Small intestine (tissue), 7 donors: ENCODE measurements at regions not wholly inside any gene's neighbourhood (a gene's known extent, or its start where the extent isn't known, plus 50 kb on each side); places are given as distances from the start of the nearest gene placed in this dataset.
"Not testable (repeated sequence)": the region's sequence is repeated elsewhere in the genome, so short reads cannot be mapped to it uniquely, and the experiment has no call there.

ENCODE experiments used
- DNase-seq, 2 donors: peaks; one replicate each; pipeline versions ENCODE4 v3.0.0 to v3.0.0-alpha.2; 2013
- FAIRE-seq: peaks from 2 replicates; lab custom pipeline; 2012; peaks lifted over from hg19 to GRCh38; lab: Jason Lieb, UNC
- H3K27ac ChIP-seq, 3 donors: one replicate each; pipeline ENCODE4 v1.5.1; 2013; ENCODE audit warnings: low read length in 2 of 3, mild to moderate bottlenecking in 2 of 3, control low read depth in 1 of 3, inconsistent platforms in 1 of 3, low read depth in 1 of 3, moderate library complexity in 1 of 3
- H3K27me3 ChIP-seq, 3 donors: one replicate each; pipeline ENCODE4 v1.6.1; 2013; ENCODE audit warnings: low read length in 3 of 3, inconsistent platforms in 1 of 3; ENCODE audit not compliant: control insufficient read depth in 3 of 3, insufficient read depth in 3 of 3
- H3K36me3 ChIP-seq, 3 donors: one replicate each; pipeline ENCODE4 v1.6.1; 2013; ENCODE audit warnings: low read length in 3 of 3, inconsistent platforms in 1 of 3, low read depth in 1 of 3, mild to moderate bottlenecking in 1 of 3, moderate library complexity in 1 of 3; ENCODE audit not compliant: control insufficient read depth in 3 of 3, insufficient read depth in 2 of 3
- H3K4me1 ChIP-seq, 3 donors: one replicate each; pipeline ENCODE4 v1.6.1; 2013; ENCODE audit warnings: low read length in 2 of 3, inconsistent platforms in 1 of 3, low read depth in 1 of 3, mild to moderate bottlenecking in 1 of 3, moderate library complexity in 1 of 3; ENCODE audit not compliant: control insufficient read depth in 3 of 3, insufficient read depth in 2 of 3
- H3K4me3 ChIP-seq, 3 donors: one replicate each; pipeline ENCODE4 v1.5.1; 2013; ENCODE audit warnings: low read length in 3 of 3, control low read depth in 1 of 3, inconsistent platforms in 1 of 3, low read depth in 1 of 3, mild to moderate bottlenecking in 1 of 3, moderate library complexity in 1 of 3
- H3K9me3 ChIP-seq, 2 donors: one replicate each; pipeline ENCODE4 v1.6.1; 2013; ENCODE audit warnings: low read depth in 1 of 2, low read length in 1 of 2; ENCODE audit not compliant: control insufficient read depth in 2 of 2, insufficient read depth in 1 of 2
- WGBS, 3 donors: extraction: QIAGEN DNeasy Blood & Tissue Kit; methylation state at CpG; one replicate each; pipeline ENCODE4 v1.1.7; 2013; 5-methylcytosine and 5-hydroxymethylcytosine counted together
- donor health status: healthy with polysubstance abuse.
- donor health status: control.
- donor health status: control.
- donor health status: Bipolar disorder and iron deficiency.
- donor health status: healthy.

GRCh38 chr5:102154791-102155605 lies 141.1 kb downstream of the SLCO4C1 start:
- H3K4me1 ChIP-seq, H3K27ac ChIP-seq, H3K36me3 ChIP-seq, H3K9me3 ChIP-seq, H3K27me3 ChIP-seq, FAIRE-seq: not testable (repeated sequence)
- WGBS, 3 donors, result 80 to 88% (median 82%) methylated on average over 36 to 54 of the region's 54 CpGs
- peak in 1 of 2 donors; percentile 7 for DNase-seq
- H3K4me3 ChIP-seq, result peak overlapping the region in 1 of 3 donors; percentile 9

GRCh38 chr5:102154291-102154690 lies 141.8 kb downstream of the SLCO4C1 start:
- H3K27ac ChIP-seq, result no peak overlapping the region
- no peak for FAIRE-seq
- H3K27me3 ChIP-seq, result no peaks in the 10 kb centered on the region
- WGBS, 3 donors, result 91 to 98% (median 94%) methylated on average over 2 of the region's 2 CpGs
- DNase-seq, result no peak
- H3K36me3 ChIP-seq, result no peaks in the 10 kb centered on the region
- peak overlapping the region in 1 of 3 donors; percentile 9 for H3K4me3 ChIP-seq
- peaks cover 0 to 2% of the 10 kb centered on the region in 2 donors for H3K9me3 ChIP-seq
- peaks cover 0 to 3% (median 0%) of the 10 kb centered on the region in 3 donors for H3K4me1 ChIP-seq

GRCh38 chr5:102153003-102153759 lies 142.9 kb downstream of the SLCO4C1 start:
- peaks cover 0 to 3% (median 0%) of the 10 kb centered on the region in 3 donors for H3K4me1 ChIP-seq
- H3K27me3 ChIP-seq, result no peaks in the 10 kb centered on the region
- no peaks in the 10 kb centered on the region for H3K36me3 ChIP-seq
- H3K9me3 ChIP-seq, result peaks cover 0 to 2% of the 10 kb centered on the region in 2 donors
- H3K27ac ChIP-seq, result peak overlapping the region in 1 of 3 donors; percentile 59
- FAIRE-seq, result no peak
- peak; percentile 21 to 73 for DNase-seq
- whole genome bisulfite sequencing, 3 donors, result 12 to 33% (median 28%) methylated on average over 5 of the region's 5 CpGs
- peak overlapping the region in 1 of 3 donors; percentile 5 for H3K4me3 ChIP-seq

- DNase-seq, result no peak
- no peak for FAIRE-seq
- H3K27ac ChIP-seq, result no peak overlapping the region
- no peaks in the 10 kb centered on the region for H3K27me3 ChIP-seq
- H3K4me3 ChIP-seq, result no peak overlapping the region
- H3K9me3 ChIP-seq, result no peaks in the 10 kb centered on the region
- 37 to 56% (median 48%) methylated on average over 2 of the region's 2 CpGs for WGBS, 3 donors
- H3K36me3 ChIP-seq, result no peaks in the 10 kb centered on the region
- peaks cover 0 to 7% (median 0%) of the 10 kb centered on the region in 3 donors for H3K4me1 ChIP-seq
Measured at GRCh38 chr5:102139029-102139428, 157.1 kb downstream of the SLCO4C1 start.

- peak in 1 of 2 donors; percentile 71 for DNase-seq
- no peaks in the 10 kb centered on the region for H3K27me3 ChIP-seq
- H3K9me3 ChIP-seq, result no peaks in the 10 kb centered on the region
- H3K27ac ChIP-seq, result no peak overlapping the region
- no peak overlapping the region for H3K4me3 ChIP-seq
- no peak for FAIRE-seq
- no peaks in the 10 kb centered on the region for H3K36me3 ChIP-seq
- H3K4me1 ChIP-seq, result peaks cover 0 to 7% (median 0%) of the 10 kb centered on the region in 3 donors
- 24 to 62% (median 45%) methylated on average over 4 of the region's 4 CpGs for WGBS, 3 donors
Measured at GRCh38 chr5:102138243-102138653, 157.8 kb downstream of the SLCO4C1 start.

- Histone ChIP-seq H3K36me3 (no peaks in the 10 kb centered on the region), H3K27me3 (no peaks in the 10 kb centered on the region), H3K9me3 (no peaks in the 10 kb centered on the region), H3K4me1 (no peaks in the 10 kb centered on the region), H3K4me3 (no peak overlapping the region), H3K27ac (no peak overlapping the region)
- WGBS, 3 donors, result 78 to 93% (median 91%) methylated on average over 3 of the region's 3 CpGs
- FAIRE-seq (no peak), DNase-seq (no peak)
Measured at GRCh38 chr5:102130890-102131289, 165.2 kb downstream of the SLCO4C1 start.

- WGBS, 3 donors, result 82 to 88% (median 83%) methylated on average over 5 of the region's 5 CpGs
- no peak for FAIRE-seq
Measured at GRCh38 chr5:102130386-102130785, 165.7 kb downstream of the SLCO4C1 start.

GRCh38 chr5:102119252-102119651 lies 176.8 kb downstream of the SLCO4C1 start:
- Histone ChIP-seq H3K27ac (no peak overlapping the region), H3K36me3 (no peaks in the 10 kb centered on the region), H3K4me1 (no peaks in the 10 kb centered on the region), H3K4me3 (no peak overlapping the region), H3K27me3 (no peaks in the 10 kb centered on the region), H3K9me3 (no peaks in the 10 kb centered on the region)
- FAIRE-seq (no peak), DNase-seq (no peak)
- WGBS, 3 donors, result 63 to 78% (median 72%) methylated on average over 3 of the region's 3 CpGs

More at GRCh38 chr5:102130386-102130785, 165.7 kb downstream of the SLCO4C1 start:
- Histone ChIP-seq H3K9me3 (no peaks in the 10 kb centered on the region), H3K27ac (no peak overlapping the region), H3K4me3 (no peak overlapping the region), H3K36me3 (no peaks in the 10 kb centered on the region), H3K27me3 (no peaks in the 10 kb centered on the region), H3K4me1 (no peaks in the 10 kb centered on the region)
- no peak for DNase-seq
